ENCODE measurements at regions not wholly inside any gene's neighbourhood (a gene's known extent, or its start where the extent isn't known, plus 50 kb on each side); places are given as distances from the start of the nearest gene placed in this dataset.

- intact Hi-C loops (cut with DNase I) = no loop called here
- DNase-seq (ENCODE audit: missing footprints) (no peak), ATAC-seq (no peak)
These were observed 441.8 kb upstream of the SGCD start for GRCh38 chr5:155885199-155885598.

- intact Hi-C loops (cut with DNase I) = no loop called here
- ATAC-seq (no peak), DNase-seq (ENCODE audit: missing footprints) (no peak)
These were observed 440.5 kb upstream of the SGCD start for GRCh38 chr5:155886311-155887031.

GRCh38 chr5:155895484-155895883 is 431.5 kb upstream of the SGCD start:
- ATAC-seq (no peak), DNase-seq (ENCODE audit: missing footprints) (no peak)
- intact Hi-C loops (cut with DNase I) = no loop called here

- intact Hi-C loops (cut with DNase I) = no loop called here
- ATAC-seq (no peak), DNase-seq (ENCODE audit: missing footprints) (no peak)
These were observed 429.2 kb upstream of the SGCD start for GRCh38 chr5:155897761-155898160.

GRCh38 chr5:155898284-155898683 is 428.7 kb upstream of the SGCD start:
- intact Hi-C loops (cut with DNase I) = no loop called here
- no peak for DNase-seq (ENCODE audit: missing footprints)

GRCh38 chr5:155903791-155904190 is 423.2 kb upstream of the SGCD start:
- DNase-seq (ENCODE audit: missing footprints) = no peak
- intact Hi-C loops (cut with DNase I) = no loop called here
- no peak for ATAC-seq

More at GRCh38 chr5:155898284-155898683, 428.7 kb upstream of the SGCD start:
- no peak for ATAC-seq

GRCh38 chr5:155905364-155905763 is 421.6 kb upstream of the SGCD start:
- ATAC-seq = no peak
- intact Hi-C loops (cut with DNase I) = no loop called here
- no peak for DNase-seq (ENCODE audit: missing footprints)

GRCh38 chr5:155906046-155906445 is 420.9 kb upstream of the SGCD start:
- ATAC-seq (no peak), DNase-seq (ENCODE audit: missing footprints) (no peak)
- intact Hi-C loops (cut with DNase I) = no loop called here

GRCh38 chr5:155908543-155908942 is 418.4 kb upstream of the SGCD start:
- ATAC-seq (no peak), DNase-seq (ENCODE audit: missing footprints) (no peak)
- intact Hi-C loops (cut with DNase I) = no loop called here

GRCh38 chr5:155912291-155912690 is 414.7 kb upstream of the SGCD start:
- DNase-seq (ENCODE audit: missing footprints) (no peak), ATAC-seq (no peak)
- intact Hi-C loops (cut with DNase I) = no loop called here

- ATAC-seq = no peak
- intact Hi-C loops (cut with DNase I) = no loop called here
- DNase-seq (ENCODE audit: missing footprints) = no peak
These were observed 412.2 kb upstream of the SGCD start for GRCh38 chr5:155914766-155915165.

- ATAC-seq = no peak
- intact Hi-C loops (cut with DNase I) = no loop called here
- DNase-seq (ENCODE audit: missing footprints) = no peak
These were observed 411.4 kb upstream of the SGCD start for GRCh38 chr5:155915601-155916000.

- intact Hi-C loops (cut with DNase I) = no loop called here
- ATAC-seq = no peak
- DNase-seq (ENCODE audit: missing footprints) = no peak
These were observed 407.8 kb upstream of the SGCD start for GRCh38 chr5:155919126-155919525.

GRCh38 chr5:155919725-155920124 is 407.2 kb upstream of the SGCD start:
- intact Hi-C loops (cut with DNase I) = no loop called here
- DNase-seq (ENCODE audit: missing footprints) (no peak), ATAC-seq (no peak)

GRCh38 chr5:155921621-155922020 is 405.3 kb upstream of the SGCD start:
- ATAC-seq (no peak), DNase-seq (ENCODE audit: missing footprints) (no peak)
- intact Hi-C loops (cut with DNase I) = no loop called here

GRCh38 chr5:155923784-155924183 is 403.2 kb upstream of the SGCD start:
- intact Hi-C loops (cut with DNase I) = no loop called here
- DNase-seq (ENCODE audit: missing footprints) (no peak), ATAC-seq (no peak)

GRCh38 chr5:155926031-155926430 is 400.9 kb upstream of the SGCD start:
- ATAC-seq (no peak), DNase-seq (ENCODE audit: missing footprints) (no peak)
- intact Hi-C loops (cut with DNase I) = no loop called here

- DNase-seq (ENCODE audit: missing footprints) = no peak
- no peak for ATAC-seq
- intact Hi-C loops (cut with DNase I) = no loop called here
These were observed 400.2 kb upstream of the SGCD start for GRCh38 chr5:155926766-155927165.

- no peak for ATAC-seq
- DNase-seq (ENCODE audit: missing footprints) = no peak
- intact Hi-C loops (cut with DNase I) = no loop called here
These were observed 397.9 kb upstream of the SGCD start for GRCh38 chr5:155929112-155929511.

- no peak for ATAC-seq
- DNase-seq (ENCODE audit: missing footprints) = no peak
- intact Hi-C loops (cut with DNase I) = no loop called here
These were observed 392.0 kb upstream of the SGCD start for GRCh38 chr5:155934964-155935363.

- ATAC-seq (no peak), DNase-seq (ENCODE audit: missing footprints) (peak; percentile 56)
- intact Hi-C loops (cut with DNase I) = no loop called here
These were observed 391.2 kb upstream of the SGCD start for GRCh38 chr5:155935723-155936122.
